GM12878 (cell line): ENCODE measurements at regions not wholly inside any gene's neighbourhood (a gene's known extent, or its start where the extent isn't known, plus 50 kb on each side); places are given as distances from the start of the nearest gene placed in this dataset.

Source experiments
- ATAC-seq: fragments of 200-7000 bp; cut with Tn5 transposase; 3 replicates; pipeline ENCODE4 v1.9.1; 2020; ENCODE audit warnings: mild to moderate bottlenecking, moderate library complexity
- BruUV-seq: library from RNA; stranded (reverse); fragments of 400-500 nt; replicated peaks from 2 replicates; lab custom pipeline; 2021; lab: Mats Ljungman, UMichigan
- CTCF ChIA-PET: fragments of 300-600 bp; sonication (Branson Sonifier 250); formaldehyde crosslinking; extraction: SDS; loops from one replicate; lab custom pipeline; 2021; ENCODE audit warnings: inconsistent platforms; lab: Yijun Ruan, JAX
- POLR2A ChIA-PET: fragments of 350-600 bp; formaldehyde crosslinking; extraction: SDS; loops from one replicate; lab custom pipeline; 2021; ENCODE audit warnings: inconsistent platforms; lab: Charles Lee
- RAD21 ChIA-PET: fragments of 300-600 bp; sonication (Branson Sonifier 250); formaldehyde crosslinking; loops from one replicate; lab custom pipeline; 2023; ENCODE audit warnings: antibody characterized with exemption; ENCODE audit not compliant: unreplicated experiment; lab: Charles Lee
- SMC1A ChIA-PET: fragments of 300-600 bp; sonication (Branson Sonifier 250); formaldehyde crosslinking; loops from one replicate; lab custom pipeline; 2023; ENCODE audit not compliant: unreplicated experiment, uncharacterized antibody; lab: Charles Lee
- DNase-seq: peaks from one replicate; pipeline ENCODE4 v3.0.0-alpha.2; 2011; ENCODE audit warnings: low read depth, low spot score
- FAIRE-seq: peaks from 3 replicates; lab custom pipeline; 2011; peaks lifted over from hg19 to GRCh38; lab: Jason Lieb, UNC
- H2AFZ ChIP-seq: 2 replicates; pipeline ENCODE4 v1.6.0; 2011; ENCODE audit warnings: low read depth, low read length, control low read depth; ENCODE audit not compliant: control insufficient read depth
- H3K27ac ChIP-seq: 2 replicates; pipeline ENCODE4 v1.5.1; 2011; ENCODE audit warnings: control low read depth; ENCODE audit not compliant: control insufficient read depth, insufficient read depth
- H3K27me3 ChIP-seq, 2 experiments: replicated peaks in 1 of 2; 2 replicates each; pipeline versions ENCODE4 v1.6.0 to v1.6.1; 2011; ENCODE audit warnings: low read length in 1 of 2; ENCODE audit not compliant: control insufficient read depth in 2 of 2, insufficient read depth in 2 of 2
- H3K36me3 ChIP-seq, 2 experiments: 2 replicates each; pipeline ENCODE4 v1.5.1; 2011; ENCODE audit warnings: low read length in 1 of 2; ENCODE audit not compliant: control insufficient read depth in 2 of 2, insufficient read depth in 2 of 2
- H3K4me1 ChIP-seq: 2 replicates; pipeline ENCODE4 v1.6.1; 2011; ENCODE audit warnings: mild to moderate bottlenecking, low read length, moderate library complexity, mixed read lengths; ENCODE audit not compliant: control insufficient read depth, insufficient read depth
- H3K4me2 ChIP-seq: 2 replicates; pipeline ENCODE4 v1.6.0; 2011; ENCODE audit warnings: control low read depth; ENCODE audit not compliant: control insufficient read depth, insufficient read depth
- H3K4me3 ChIP-seq: fragments of 200-600 bp; sonication (generic); 2 replicates; pipeline ENCODE4 v1.5.1; 2016
- H3K79me2 ChIP-seq: 2 replicates; pipeline ENCODE4 v1.6.0; 2011; ENCODE audit warnings: low read length; ENCODE audit not compliant: control insufficient read depth, insufficient read depth
- H3K9ac ChIP-seq: 2 replicates; pipeline ENCODE4 v1.8.0; 2011; ENCODE audit warnings: low read length, control low read depth, mixed read lengths; ENCODE audit not compliant: control insufficient read depth, insufficient read depth
- H3K9me3 ChIP-seq: replicated peaks from 3 replicates; pipeline ENCODE4 v1.5.1; 2011; ENCODE audit warnings: mild to moderate bottlenecking, low read length; ENCODE audit not compliant: control insufficient read depth, insufficient read depth
- H4K20me1 ChIP-seq: 2 replicates; pipeline ENCODE4 v1.6.0; 2011; ENCODE audit not compliant: control insufficient read depth, insufficient read depth
- CHD1 ChIP-seq: IDR thresholded peaks from 2 replicates; pipeline ENCODE4 v1.6.1; 2012; ENCODE audit warnings: low read depth, low read length, improper control_type of control experiment
- CREB1 ChIP-seq: IDR thresholded peaks from 2 replicates; pipeline ENCODE4 v1.6.1; 2012; ENCODE audit warnings: low read depth, mild to moderate bottlenecking, inconsistent platforms
- CUX1 ChIP-seq: IDR thresholded peaks from 2 replicates; pipeline ENCODE4 v1.6.1; 2012; ENCODE audit warnings: improper control_type of control experiment, low read depth, low read length; ENCODE audit not compliant: insufficient replicate concordance
- EED ChIP-seq: sonication (generic); IDR thresholded peaks from 2 replicates; pipeline ENCODE4 v1.6.1; 2016; ENCODE audit warnings: antibody characterized with exemption, low read depth
- RFX5 ChIP-seq: IDR thresholded peaks from 2 replicates; pipeline ENCODE4 v1.6.1; 2011; ENCODE audit warnings: low read depth, low read length, improper control_type of control experiment
- YBX1 ChIP-seq: fragments of 450-650 bp; IDR thresholded peaks from 2 replicates; pipeline ENCODE4 v1.6.1; 2016; ENCODE audit warnings: antibody characterized with exemption
- ZBTB11 ChIP-seq: fragments of 450-650 bp; formaldehyde crosslinking; IDR thresholded peaks from 2 replicates; pipeline ENCODE4 v1.5.0; 2022; ENCODE audit warnings: mild to moderate bottlenecking, missing genetic modification characterization
- ZNF274 ChIP-seq: IDR thresholded peaks from one replicate; pipeline ENCODE4 v1.8.0; 2011; ENCODE audit not compliant: insufficient read length, insufficient read depth
- WGBS: methylation state at CpG from one replicate; pipeline ENCODE4 v1.1.6; 2016; ENCODE audit warnings: low lambda C conversion rate; ENCODE audit not compliant: insufficient replicate concordance, insufficient coverage; ENCODE audit errors: missing lambda C conversion rate; 5-methylcytosine and 5-hydroxymethylcytosine counted together
- in situ Hi-C: fragments of 300-500 bp; cut with MboI; formaldehyde crosslinking; loops from 9 replicates; pipeline ENCODE4 v1.14.3; 2018; ENCODE audit warnings: mixed read lengths
- intact Hi-C: fragments of 100-400 bp; cut with micrococcal nuclease; formaldehyde crosslinking; loops from one replicate; pipeline ENCODE4 v1.14.2; 2022; ENCODE audit not compliant: unreplicated experiment

- no TSS peak for BruUV-seq
- 8% methylated on average over 4 of the region's 4 CpGs for WGBS
- no peak for FAIRE-seq
- Histone ChIP-seq H3K27me3 (no peaks in the 10 kb centered on the region; a peak in 1 of 4 replicates), H3K27ac (no peak overlapping the region), H3K79me2 (no peaks in the 10 kb centered on the region), H4K20me1 (no peaks in the 10 kb centered on the region; the same call in none of the 2 replicates), H3K4me3 (no peak overlapping the region), H3K36me3 (no peaks in the 10 kb centered on the region), H3K4me1 (no peaks in the 10 kb centered on the region), H2AFZ (no peak overlapping the region), H3K9me3 (no peaks in the 10 kb centered on the region), H3K4me2 (no peak overlapping the region), H3K9ac (no peak overlapping the region)
- ChIA-PET SMC1A (interaction anchor here (0.7 to 1.7 kb wide), 3 partner anchors 20 to 111 kb away, joined by 3 read pairs; no protein-coding TSS in a partner anchor), POLR2A (no interaction called here), CTCF (interaction anchor here (1.1 kb wide), 1 partner anchor 26 kb away, joined by 3 read pairs; no protein-coding TSS in a partner anchor), RAD21 (no interaction called here)
- intact Hi-C loops, result no loop called here
- DNase-seq, result no peak
- in situ Hi-C loops, result no loop called here
- no peak for ATAC-seq
- TF ChIP-seq CUX1, result no peak
- no peak for TF ChIP-seq CHD1
- no peak for TF ChIP-seq RFX5
- no peak for TF ChIP-seq ZNF274
- TF ChIP-seq ZBTB11 (CRISPR knock-in tag), result no peak
- TF ChIP-seq EED, result no peak
- no peak for TF ChIP-seq YBX1
- TF ChIP-seq CREB1, result no peak
These were observed 76.3 kb downstream of the MED10 start for GRCh38 chr5:6302075-6302474.
